ENCODE measurements at regions not wholly inside any gene's neighbourhood (a gene's known extent, or its start where the extent isn't known, plus 50 kb on each side); places are given as distances from the start of the nearest gene placed in this dataset.
"Not testable (repeated sequence)": the region's sequence is repeated elsewhere in the genome, so short reads cannot be mapped to it uniquely, and the experiment has no call there.

GRCh38 chr7:17437586-17437985, 139.1 kb downstream of the AHR start:
- H3K27ac ChIP-seq (ENCODE audit: low read depth, low read length), result no peak overlapping the region

GRCh38 chr7:17440025-17440784, 141.8 kb downstream of the AHR start:
- not testable (repeated sequence) for H3K4me2 ChIP-seq (ENCODE audit: insufficient read depth, low read length); H3K27ac ChIP-seq (ENCODE audit: low read depth, low read length); H3K79me2 ChIP-seq (ENCODE audit: insufficient read depth, low read length); H2AFZ ChIP-seq (ENCODE audit: low read length); H3K4me1 ChIP-seq (ENCODE audit: insufficient read depth, low read length); H3K27me3 ChIP-seq (ENCODE audit: insufficient read depth, low read length); H4K20me1 ChIP-seq (ENCODE audit: insufficient read depth, low read length); DNase-seq (ENCODE audit: insufficient read length, low spot score, missing footprints); H3K4me3 ChIP-seq (ENCODE audit: insufficient read depth, low read length); H3K9me3 ChIP-seq (ENCODE audit: low read depth, low read length); H3K36me3 ChIP-seq (ENCODE audit: insufficient read depth, low read length)

More at GRCh38 chr7:17437586-17437985, 139.1 kb downstream of the AHR start:
- TF ChIP-seq, protein P1, sequence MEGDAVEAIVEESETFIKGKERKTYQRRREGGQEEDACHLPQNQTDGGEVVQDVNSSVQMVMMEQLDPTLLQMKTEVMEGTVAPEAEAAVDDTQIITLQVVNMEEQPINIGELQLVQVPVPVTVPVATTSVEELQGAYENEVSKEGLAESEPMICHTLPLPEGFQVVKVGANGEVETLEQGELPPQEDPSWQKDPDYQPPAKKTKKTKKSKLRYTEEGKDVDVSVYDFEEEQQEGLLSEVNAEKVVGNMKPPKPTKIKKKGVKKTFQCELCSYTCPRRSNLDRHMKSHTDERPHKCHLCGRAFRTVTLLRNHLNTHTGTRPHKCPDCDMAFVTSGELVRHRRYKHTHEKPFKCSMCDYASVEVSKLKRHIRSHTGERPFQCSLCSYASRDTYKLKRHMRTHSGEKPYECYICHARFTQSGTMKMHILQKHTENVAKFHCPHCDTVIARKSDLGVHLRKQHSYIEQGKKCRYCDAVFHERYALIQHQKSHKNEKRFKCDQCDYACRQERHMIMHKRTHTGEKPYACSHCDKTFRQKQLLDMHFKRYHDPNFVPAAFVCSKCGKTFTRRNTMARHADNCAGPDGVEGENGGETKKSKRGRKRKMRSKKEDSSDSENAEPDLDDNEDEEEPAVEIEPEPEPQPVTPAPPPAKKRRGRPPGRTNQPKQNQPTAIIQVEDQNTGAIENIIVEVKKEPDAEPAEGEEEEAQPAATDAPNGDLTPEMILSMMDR (IDR thresholded peaks at IDR 0.05; ENCODE audit: extremely low read depth, low read depth, low read length), result no peak
- DNase-seq (ENCODE audit: insufficient read length, low spot score, missing footprints), result no peak
- H3K27me3 ChIP-seq (ENCODE audit: insufficient read depth, low read length), result no peaks in the 10 kb centered on the region
- H3K79me2 ChIP-seq (ENCODE audit: insufficient read depth, low read length), result no peaks in the 10 kb centered on the region
- no peaks in the 10 kb centered on the region for H4K20me1 ChIP-seq (ENCODE audit: insufficient read depth, low read length)
- H3K36me3 ChIP-seq (ENCODE audit: insufficient read depth, low read length), result no peaks in the 10 kb centered on the region
- H3K4me3 ChIP-seq (ENCODE audit: insufficient read depth, low read length), result no peak overlapping the region
- H3K4me1 ChIP-seq (ENCODE audit: insufficient read depth, low read length), result no peaks in the 10 kb centered on the region
- H3K4me2 ChIP-seq (ENCODE audit: insufficient read depth, low read length), result no peak overlapping the region
- H3K9me3 ChIP-seq (ENCODE audit: low read depth, low read length), result no peaks in the 10 kb centered on the region
- no peak overlapping the region for H2AFZ ChIP-seq (ENCODE audit: low read length)

DNA sequence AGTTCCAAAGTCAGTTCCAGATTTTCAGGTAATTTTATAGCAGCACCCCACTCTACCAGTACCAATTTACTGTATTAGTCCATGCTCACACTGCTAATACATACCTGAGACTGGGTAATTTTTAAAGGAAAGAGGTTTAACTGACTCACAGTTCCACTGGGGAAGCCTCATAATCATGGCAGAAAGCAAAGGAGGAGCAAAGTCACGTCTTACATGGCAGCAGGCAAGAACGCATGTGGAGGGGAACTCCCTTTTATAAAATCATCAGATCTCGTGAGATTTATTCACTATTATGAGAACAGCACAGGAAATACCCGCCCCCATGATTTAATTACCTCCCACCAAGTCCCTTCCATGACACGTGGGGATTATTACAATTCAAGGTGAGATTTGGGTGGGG, 142.4 kb downstream of the AHR start:
- no peaks in the 10 kb centered on the region for H3K36me3 ChIP-seq (ENCODE audit: insufficient read depth, low read length)
- H3K4me1 ChIP-seq (ENCODE audit: insufficient read depth, low read length), result peaks cover 6% of the 10 kb centered on the region
- H3K27me3 ChIP-seq (ENCODE audit: insufficient read depth, low read length), result no peaks in the 10 kb centered on the region
- DNase-seq (ENCODE audit: insufficient read length, low spot score, missing footprints), result no peak
- no peak overlapping the region for H3K4me2 ChIP-seq (ENCODE audit: insufficient read depth, low read length)
- H2AFZ ChIP-seq (ENCODE audit: low read length), result no peak overlapping the region
- TF ChIP-seq, protein P1 (IDR thresholded peaks at IDR 0.05; ENCODE audit: extremely low read depth, low read depth, low read length), result no peak
- no peaks in the 10 kb centered on the region for H4K20me1 ChIP-seq (ENCODE audit: insufficient read depth, low read length)
- no peaks in the 10 kb centered on the region for H3K79me2 ChIP-seq (ENCODE audit: insufficient read depth, low read length)
- no peak overlapping the region for H3K27ac ChIP-seq (ENCODE audit: low read depth, low read length)
- no peaks in the 10 kb centered on the region for H3K9me3 ChIP-seq (ENCODE audit: low read depth, low read length)
- H3K4me3 ChIP-seq (ENCODE audit: insufficient read depth, low read length), result no peak overlapping the region

- Histone ChIP-seq H3K27me3 (ENCODE audit: insufficient read depth, low read length) (no peaks in the 10 kb centered on the region), H3K4me3 (ENCODE audit: insufficient read depth, low read length) (no peak overlapping the region), H3K4me1 (ENCODE audit: insufficient read depth, low read length) (peaks cover 6% of the 10 kb centered on the region), H3K9me3 (ENCODE audit: low read depth, low read length) (no peaks in the 10 kb centered on the region), H3K79me2 (ENCODE audit: insufficient read depth, low read length) (no peaks in the 10 kb centered on the region), H4K20me1 (ENCODE audit: insufficient read depth, low read length) (no peaks in the 10 kb centered on the region), H3K36me3 (ENCODE audit: insufficient read depth, low read length) (no peaks in the 10 kb centered on the region), H3K4me2 (ENCODE audit: insufficient read depth, low read length) (no peak overlapping the region), H2AFZ (ENCODE audit: low read length) (no peak overlapping the region), H3K27ac (ENCODE audit: low read depth, low read length) (no peak overlapping the region)
- TF ChIP-seq, protein P1 (IDR thresholded peaks at IDR 0.05; ENCODE audit: extremely low read depth, low read depth, low read length), result no peak
- DNase-seq (ENCODE audit: insufficient read length, low spot score, missing footprints), result peak; percentile 27
Observed at GRCh38 chr7:17441557-17441956, 143.1 kb downstream of the AHR start.
